ENCODE measurements at regions not wholly inside any gene's neighbourhood (a gene's known extent, or its start where the extent isn't known, plus 50 kb on each side); places are given as distances from the start of the nearest gene placed in this dataset.

DNA sequence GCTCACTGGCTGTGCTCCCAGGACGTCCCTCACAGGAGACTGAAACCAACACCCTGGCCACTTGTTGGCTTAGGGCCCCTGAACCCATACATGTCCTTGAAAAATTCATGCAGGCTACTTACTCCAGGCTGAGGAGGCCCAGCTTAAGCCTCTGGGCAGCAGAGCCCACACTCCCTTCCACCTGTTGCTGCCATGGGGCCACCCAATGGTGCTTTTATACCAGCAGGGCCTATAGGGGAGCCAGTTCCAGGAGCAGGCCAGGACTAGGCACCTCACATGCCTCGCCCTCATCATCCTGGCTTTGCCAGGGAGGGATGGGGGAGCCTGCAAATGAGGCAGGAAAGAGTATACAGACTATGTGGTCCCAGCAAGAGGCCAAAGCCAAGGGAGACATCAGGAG, 181.7 kb upstream of the NECTIN1 start:
- Histone ChIP-seq H3K23me2 (ENCODE audit: insufficient read length, low read depth, low read length, poor library complexity, severe bottlenecking) (no peaks in the 10 kb centered on the region), H4K5ac (ENCODE audit: insufficient read length, low read depth, low read length) (no peak overlapping the region), H3K14ac (ENCODE audit: insufficient read depth, low read length) (no peak overlapping the region), H2BK15ac (ENCODE audit: low read depth, low read length) (no peak overlapping the region), H3K27ac (ENCODE audit: insufficient read length, low read depth, low read length) (no peak overlapping the region), H3K56ac (ENCODE audit: insufficient read length, low read depth, low read length) (no peak overlapping the region), H3K79me1 (ENCODE audit: insufficient read depth, low read depth, low read length, poor library complexity, severe bottlenecking) (no peaks in the 10 kb centered on the region), H2BK5ac (ENCODE audit: insufficient read length, low read length) (no peak overlapping the region), H3K4ac (ENCODE audit: low read depth, low read length) (no peak overlapping the region), H2BK12ac (ENCODE audit: insufficient read length, low read depth, low read length) (no peak overlapping the region), H3T11ph (ENCODE audit: low read length) (no peak overlapping the region), H3K9ac (ENCODE audit: extremely low read depth, insufficient read length, low read length) (no peak overlapping the region), H3K79me2 (ENCODE audit: insufficient read depth, low read length) (no peaks in the 10 kb centered on the region), H2AK5ac (ENCODE audit: insufficient read length, low read length) (no peak overlapping the region), H4K8ac (replicated peaks; ENCODE audit: insufficient read length, low read depth, low read length) (no peak overlapping the region), H3K9me3 (ENCODE audit: control insufficient read depth, low read depth, low read length) (no peaks in the 10 kb centered on the region), H3K4me2 (ENCODE audit: insufficient read depth, insufficient read length, low read length) (no peak overlapping the region), H2BK120ac (ENCODE audit: low read depth, low read length, poor library complexity, severe bottlenecking) (no peak overlapping the region), H4K20me1 (ENCODE audit: control insufficient read depth, insufficient read depth, insufficient read length) (no peaks in the 10 kb centered on the region), H3K4me1 (ENCODE audit: insufficient read depth, low read length) (peaks cover 2% of the 10 kb centered on the region; the same call in 1 of the 2 replicates), H3K18ac (ENCODE audit: insufficient read length, low read depth, low read length) (no peak overlapping the region), H2BK20ac (ENCODE audit: low read depth, low read length, poor library complexity, severe bottlenecking) (no peak overlapping the region), H3K27me3 (ENCODE audit: insufficient read depth, low read length) (no peaks in the 10 kb centered on the region), H2AFZ (ENCODE audit: low read length) (no peak overlapping the region), H3K23ac (ENCODE audit: insufficient read length, low read depth, low read length) (no peak overlapping the region), H4K91ac (ENCODE audit: insufficient read length, low read depth, low read length) (no peak overlapping the region)
- Mint-ChIP-seq H3K4me3 (no peak overlapping the region), H3K36me3 (ENCODE audit: insufficient read depth in 1 of 3, low read depth in 3 of 3) (peaks cover 0 to 5% (median 2%) of the 10 kb centered on the region in 3 experiments; a peak in 4 of 7 replicates), H3K4me1 (peaks cover 22 to 28% of the 10 kb centered on the region in 2 experiments), H3K27me3 (ENCODE audit: low read depth) (peaks cover 10% of the 10 kb centered on the region), H3K9me3 (peaks cover 4 to 11% of the 10 kb centered on the region in 2 experiments), H3K27ac (no peak overlapping the region)
- WGBS (ENCODE audit: extremely low coverage, insufficient read length, low lambda C conversion rate) = no CpG with 5 or more reads among the region's 2 CpGs
- no peak for DNase-seq
- TF ChIP-seq, protein P1, sequence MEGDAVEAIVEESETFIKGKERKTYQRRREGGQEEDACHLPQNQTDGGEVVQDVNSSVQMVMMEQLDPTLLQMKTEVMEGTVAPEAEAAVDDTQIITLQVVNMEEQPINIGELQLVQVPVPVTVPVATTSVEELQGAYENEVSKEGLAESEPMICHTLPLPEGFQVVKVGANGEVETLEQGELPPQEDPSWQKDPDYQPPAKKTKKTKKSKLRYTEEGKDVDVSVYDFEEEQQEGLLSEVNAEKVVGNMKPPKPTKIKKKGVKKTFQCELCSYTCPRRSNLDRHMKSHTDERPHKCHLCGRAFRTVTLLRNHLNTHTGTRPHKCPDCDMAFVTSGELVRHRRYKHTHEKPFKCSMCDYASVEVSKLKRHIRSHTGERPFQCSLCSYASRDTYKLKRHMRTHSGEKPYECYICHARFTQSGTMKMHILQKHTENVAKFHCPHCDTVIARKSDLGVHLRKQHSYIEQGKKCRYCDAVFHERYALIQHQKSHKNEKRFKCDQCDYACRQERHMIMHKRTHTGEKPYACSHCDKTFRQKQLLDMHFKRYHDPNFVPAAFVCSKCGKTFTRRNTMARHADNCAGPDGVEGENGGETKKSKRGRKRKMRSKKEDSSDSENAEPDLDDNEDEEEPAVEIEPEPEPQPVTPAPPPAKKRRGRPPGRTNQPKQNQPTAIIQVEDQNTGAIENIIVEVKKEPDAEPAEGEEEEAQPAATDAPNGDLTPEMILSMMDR (conservative IDR thresholded peaks at IDR 0.05) = no peak
